22Rv1 (cell line): ENCODE measurements at regions not wholly inside any gene's neighbourhood (a gene's known extent, or its start where the extent isn't known, plus 50 kb on each side); places are given as distances from the start of the nearest gene placed in this dataset.

Experiments used
- CTCF ChIP-seq: fragments of 450-650 bp; IDR thresholded peaks from 2 replicates; pipeline ENCODE4 v1.5.1; 2017; ENCODE audit warnings: mild to moderate bottlenecking
- ZFX ChIP-seq: fragments of 450-650 bp; IDR thresholded peaks from 2 replicates; pipeline ENCODE4 v1.6.1; 2017; ENCODE audit warnings: antibody characterized with exemption, borderline replicate concordance

DNA sequence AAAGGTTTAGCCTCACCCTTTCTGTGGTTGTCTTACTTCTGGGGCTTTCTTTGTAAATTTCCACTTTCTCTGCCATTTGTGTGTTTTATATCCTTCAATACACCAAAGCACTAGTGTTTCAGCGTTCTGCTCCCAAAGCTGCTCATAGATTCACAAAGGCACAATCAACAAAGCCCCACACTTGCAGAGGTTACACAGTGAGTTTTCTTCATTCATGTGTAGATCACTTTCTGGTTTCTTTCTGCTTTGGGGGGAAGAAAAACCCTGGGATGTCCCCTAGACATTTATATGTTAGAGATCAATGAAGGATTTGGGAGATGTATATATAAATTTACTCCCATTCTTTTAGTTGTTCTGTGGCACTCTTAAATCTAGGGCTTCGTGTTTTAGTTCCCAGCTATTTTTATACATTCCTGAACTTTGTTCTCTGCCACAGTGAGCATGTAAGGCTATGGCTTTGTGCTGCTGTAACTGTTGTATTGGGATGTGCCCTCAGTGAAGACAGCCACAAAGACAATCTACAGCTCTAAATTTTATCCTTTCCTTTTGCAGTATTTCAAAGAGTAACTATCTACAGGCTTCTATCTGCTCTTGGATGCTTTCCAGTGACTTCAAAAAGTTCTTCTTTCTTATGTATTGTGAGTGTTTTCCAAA is 636.5 kb downstream of the ZBBX start:
- TF ChIP-seq CTCF (no peak), ZFX (no peak)
